Right lobe of liver (tissue), 4 donors: ENCODE measurements at regions not wholly inside any gene's neighbourhood (a gene's known extent, or its start where the extent isn't known, plus 50 kb on each side); places are given as distances from the start of the nearest gene placed in this dataset.

Source experiments
- POLR2A ChIP-seq: fragments of 450-650 bp; IDR thresholded peaks from one replicate; pipeline ENCODE4 v1.6.1; 2017; ENCODE audit warnings: antibody characterized with exemption, mild to moderate bottlenecking
- TF ChIP-seq, protein P1 (sequence below), 4 donors: fragments of 200-600 bp in 3 of 4; fragments of 450-650 bp in 1 of 4; IDR thresholded peaks; one replicate each; pipeline versions ENCODE4 v1.5.1 to v1.8.0; 2016 to 2022; ENCODE audit warnings: antibody characterized with exemption in 4 of 4, mild to moderate bottlenecking in 2 of 4
- donor health status: DM: no; HTN: no; CAD: no.
- donor health status: DM: no; HTN: no; CAD: no.
- donor health status: DM: no; HTN: yes; CAD: no.

DNA sequence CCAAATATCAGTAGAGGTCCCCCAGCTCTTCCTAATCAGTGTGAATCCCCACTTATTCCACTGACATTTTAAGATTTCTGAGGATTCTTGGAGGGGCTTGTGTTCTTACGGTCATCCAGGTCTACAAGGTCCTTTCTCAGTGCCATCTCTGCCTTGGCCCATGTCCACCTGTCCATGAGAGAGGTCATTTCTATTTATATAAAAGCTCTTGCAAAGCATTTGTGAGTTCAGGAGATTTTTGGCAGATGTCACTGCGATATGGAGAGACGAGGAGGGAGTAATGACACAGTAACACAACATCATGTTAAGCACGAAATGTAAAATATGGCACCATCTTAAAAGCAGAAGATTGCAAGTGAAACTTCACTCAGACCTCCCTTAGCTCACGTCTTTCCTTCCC is 144.6 kb upstream of the NFIA start:
- TF ChIP-seq, protein P1, sequence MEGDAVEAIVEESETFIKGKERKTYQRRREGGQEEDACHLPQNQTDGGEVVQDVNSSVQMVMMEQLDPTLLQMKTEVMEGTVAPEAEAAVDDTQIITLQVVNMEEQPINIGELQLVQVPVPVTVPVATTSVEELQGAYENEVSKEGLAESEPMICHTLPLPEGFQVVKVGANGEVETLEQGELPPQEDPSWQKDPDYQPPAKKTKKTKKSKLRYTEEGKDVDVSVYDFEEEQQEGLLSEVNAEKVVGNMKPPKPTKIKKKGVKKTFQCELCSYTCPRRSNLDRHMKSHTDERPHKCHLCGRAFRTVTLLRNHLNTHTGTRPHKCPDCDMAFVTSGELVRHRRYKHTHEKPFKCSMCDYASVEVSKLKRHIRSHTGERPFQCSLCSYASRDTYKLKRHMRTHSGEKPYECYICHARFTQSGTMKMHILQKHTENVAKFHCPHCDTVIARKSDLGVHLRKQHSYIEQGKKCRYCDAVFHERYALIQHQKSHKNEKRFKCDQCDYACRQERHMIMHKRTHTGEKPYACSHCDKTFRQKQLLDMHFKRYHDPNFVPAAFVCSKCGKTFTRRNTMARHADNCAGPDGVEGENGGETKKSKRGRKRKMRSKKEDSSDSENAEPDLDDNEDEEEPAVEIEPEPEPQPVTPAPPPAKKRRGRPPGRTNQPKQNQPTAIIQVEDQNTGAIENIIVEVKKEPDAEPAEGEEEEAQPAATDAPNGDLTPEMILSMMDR (IDR thresholded peaks at IDR 0.05), result no peak
- TF ChIP-seq POLR2A, result no peak
